ENCODE measurements at regions not wholly inside any gene's neighbourhood (a gene's known extent, or its start where the extent isn't known, plus 50 kb on each side); places are given as distances from the start of the nearest gene placed in this dataset.
A peak's percentile ranks its signal among the peaks of the same experiment; 100 is the strongest.
"Not testable (repeated sequence)": the region's sequence is repeated elsewhere in the genome, so short reads cannot be mapped to it uniquely, and the experiment has no call there.

DNA sequence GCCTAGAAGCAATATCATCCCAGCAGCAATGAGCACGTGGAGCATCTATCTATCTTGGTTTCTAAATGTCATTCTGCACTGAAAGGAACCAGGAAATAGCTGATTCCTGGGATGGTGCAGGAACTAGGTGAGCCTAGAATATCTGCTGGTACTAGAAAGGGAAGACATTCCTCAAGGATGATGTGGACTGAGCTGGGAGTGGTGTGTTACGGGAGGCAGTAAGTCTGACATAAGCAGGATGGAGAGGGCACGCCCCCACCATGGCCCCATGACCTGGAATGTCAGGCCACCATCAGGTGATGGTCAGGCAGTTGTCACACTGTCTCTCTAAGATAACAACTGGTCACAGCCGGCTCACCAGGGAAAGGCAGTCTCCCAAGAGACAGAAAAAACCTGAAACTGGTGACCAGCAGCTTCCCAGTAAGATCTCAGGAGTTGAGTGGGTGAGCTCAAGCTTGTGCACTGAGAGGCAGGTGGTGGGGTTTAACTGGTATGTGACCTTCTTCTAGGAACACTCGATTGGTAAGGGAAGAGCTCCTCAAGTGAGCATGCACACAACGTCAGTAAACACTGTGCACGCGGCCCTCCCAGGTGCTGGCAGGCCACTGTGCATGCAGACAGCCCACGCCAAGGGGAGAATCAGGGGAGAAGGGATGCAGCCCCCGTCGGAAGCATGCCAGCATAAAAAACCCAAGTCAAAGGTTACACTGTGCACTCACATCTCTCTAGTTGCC, 148.7 kb downstream of the ADSS2 start:
- no peak for DNase-seq

- no peak for DNase-seq
Observed at GRCh38 chr1:244303610-244303969, 148.1 kb downstream of the ADSS2 start.

DNA sequence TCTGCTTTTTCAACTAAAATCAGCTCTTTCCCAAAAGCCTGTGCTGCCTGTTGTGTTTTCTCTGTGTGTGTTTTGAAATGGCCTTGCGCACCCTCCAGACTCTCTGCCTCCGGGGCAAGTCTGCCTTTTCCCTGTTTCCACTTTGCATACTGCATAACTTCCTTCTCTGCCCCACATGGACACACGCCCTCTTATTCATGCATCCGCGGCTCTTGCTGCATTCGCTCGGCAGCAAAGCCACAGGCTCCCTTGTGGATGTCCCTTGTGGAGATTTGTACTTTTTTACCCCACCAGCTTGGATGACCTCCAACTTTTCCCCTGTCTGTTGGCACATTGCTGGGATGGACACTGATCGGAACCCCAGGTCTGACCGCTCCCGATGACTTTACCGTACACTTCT, 147.6 kb downstream of the ADSS2 start:
- no peak for DNase-seq

- DNase-seq = no peak
Observed at GRCh38 chr1:244304656-244305055, 147.1 kb downstream of the ADSS2 start.

- no peak for DNase-seq
Observed at GRCh38 chr1:244305776-244306341, 145.8 kb downstream of the ADSS2 start.

DNA sequence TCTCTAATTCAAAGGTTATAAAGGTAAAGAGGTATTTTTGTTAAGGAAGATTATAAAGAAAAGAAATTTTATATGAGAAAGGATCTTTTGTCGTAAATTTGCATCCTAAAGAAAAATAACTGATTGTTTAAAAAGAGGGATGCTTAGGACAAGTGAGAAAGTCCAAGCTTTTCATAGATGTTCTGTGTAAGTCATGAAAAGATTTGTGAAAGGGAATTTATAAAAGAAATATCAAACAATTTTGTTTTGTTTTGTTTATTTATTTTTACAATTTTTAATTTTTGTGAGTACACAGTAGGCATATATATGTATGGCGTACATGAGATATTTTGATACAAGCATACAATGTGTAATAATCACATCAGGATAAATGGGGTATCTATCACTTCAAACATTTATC, 145.2 kb downstream of the ADSS2 start:
- no peak for DNase-seq

DNA sequence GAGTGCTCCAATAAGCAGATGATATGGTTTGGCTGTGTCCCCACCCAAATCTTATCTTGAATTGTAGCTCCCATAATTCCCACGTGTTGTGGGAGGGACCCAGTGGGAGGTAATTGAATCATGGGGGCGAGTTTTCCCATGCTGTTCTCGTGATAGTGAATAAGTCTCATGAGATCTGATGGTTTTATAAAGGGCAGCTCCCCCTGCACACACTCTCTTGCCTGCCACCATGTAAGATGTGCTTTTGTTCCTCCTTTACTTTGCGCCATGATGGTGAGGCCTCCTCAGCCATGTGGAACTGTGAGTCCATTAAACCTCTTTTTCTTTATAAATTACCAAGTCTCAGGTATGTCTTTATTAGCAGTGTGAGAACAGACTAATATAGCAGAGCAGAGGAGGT, 142.5 kb downstream of the ADSS2 start:
- DNase-seq = not testable (repeated sequence)

- DNase-seq = no peak
Observed at GRCh38 chr1:244311784-244312532, 139.8 kb downstream of the ADSS2 start.

DNA sequence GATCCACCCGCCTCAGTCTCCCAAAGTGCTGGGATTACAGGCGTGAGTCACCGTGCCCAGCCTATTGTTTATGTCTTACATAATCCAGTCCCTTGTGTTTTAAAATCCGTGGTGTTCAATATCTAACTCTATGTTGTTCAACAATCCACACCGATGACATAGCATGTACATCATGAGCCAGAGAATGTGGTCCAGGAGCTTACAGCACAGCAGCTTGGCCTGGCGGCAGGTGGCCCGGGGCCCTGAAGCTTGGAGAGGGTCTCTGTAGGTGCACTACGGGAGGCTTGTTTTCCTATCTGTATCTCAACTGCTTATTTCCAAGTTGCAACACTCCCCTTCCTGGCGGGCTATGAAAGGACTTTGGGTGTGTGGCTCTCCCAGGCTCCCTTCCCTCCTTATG, 138.4 kb downstream of the ADSS2 start:
- DNase-seq = no peak

DNA sequence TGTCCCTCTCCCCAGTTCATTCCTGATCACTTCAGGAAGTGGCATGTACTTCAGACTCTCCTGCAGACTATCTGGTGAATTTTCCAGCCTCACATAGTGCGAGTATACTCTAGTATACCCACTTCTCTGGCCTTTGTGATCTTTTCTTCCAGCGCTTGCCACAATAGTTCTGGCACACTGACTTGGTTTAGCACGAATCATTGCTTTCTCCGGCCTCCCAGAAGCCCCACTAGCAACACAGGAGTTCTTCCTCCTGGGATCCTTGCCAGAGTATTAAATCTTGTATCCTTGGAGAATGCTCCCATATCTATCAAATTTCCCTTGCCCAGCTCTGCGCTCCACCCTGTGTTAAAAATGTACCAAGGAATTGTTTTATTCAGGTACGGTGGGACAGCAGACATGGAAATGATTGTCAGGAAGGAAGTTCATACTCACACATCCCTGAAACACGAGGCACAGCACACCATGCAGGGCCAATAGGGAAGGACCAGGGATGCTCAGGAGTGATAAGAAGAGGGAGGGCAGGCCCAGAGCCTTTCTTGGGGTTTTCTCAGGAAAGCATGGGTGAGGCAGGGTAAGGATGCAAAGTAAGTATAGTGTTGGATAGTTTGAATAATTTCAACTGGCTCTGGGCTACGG, 136.7 kb downstream of the ADSS2 start:
- no peak for DNase-seq

DNA sequence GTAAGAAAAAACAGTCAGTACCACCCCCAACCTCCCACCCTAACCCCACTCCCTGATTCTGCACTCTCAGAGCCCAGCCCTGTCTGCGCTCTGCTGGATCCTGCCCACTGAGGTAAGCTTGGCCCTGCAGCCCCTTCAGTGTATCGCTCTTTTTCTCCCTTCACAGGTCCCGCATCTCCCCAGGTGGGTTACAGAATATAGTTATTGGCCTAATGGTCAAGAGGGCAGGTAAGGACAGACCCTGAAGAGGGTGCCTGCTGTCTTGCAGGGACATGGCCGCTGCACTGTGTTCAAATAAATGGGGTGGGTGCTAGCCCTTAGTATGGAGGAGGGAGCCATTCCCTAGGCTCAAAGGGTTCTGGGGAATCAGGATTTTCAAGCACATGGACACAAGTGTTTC, 135.7 kb downstream of the ADSS2 start:
- DNase-seq = no peak

DNA sequence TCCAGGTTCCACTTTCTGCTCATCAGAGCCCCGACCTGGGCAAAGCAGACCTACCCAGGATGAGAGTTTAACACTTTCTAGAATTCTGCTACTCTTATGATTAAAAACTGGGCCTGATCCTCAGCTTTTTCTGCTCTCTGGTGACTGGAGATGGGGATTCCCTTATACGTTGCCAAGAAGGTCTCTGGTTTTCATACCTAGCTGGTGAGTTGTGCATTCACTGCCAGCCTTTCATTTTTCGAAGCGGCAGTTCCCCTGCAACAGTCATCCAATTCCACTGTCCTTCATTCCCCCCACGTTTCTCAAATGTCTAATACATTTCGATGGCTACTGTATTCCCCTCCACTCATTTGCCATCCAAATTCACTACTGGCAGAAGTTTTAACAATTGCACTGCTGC, 135.3 kb downstream of the ADSS2 start:
- DNase-seq = no peak

DNA sequence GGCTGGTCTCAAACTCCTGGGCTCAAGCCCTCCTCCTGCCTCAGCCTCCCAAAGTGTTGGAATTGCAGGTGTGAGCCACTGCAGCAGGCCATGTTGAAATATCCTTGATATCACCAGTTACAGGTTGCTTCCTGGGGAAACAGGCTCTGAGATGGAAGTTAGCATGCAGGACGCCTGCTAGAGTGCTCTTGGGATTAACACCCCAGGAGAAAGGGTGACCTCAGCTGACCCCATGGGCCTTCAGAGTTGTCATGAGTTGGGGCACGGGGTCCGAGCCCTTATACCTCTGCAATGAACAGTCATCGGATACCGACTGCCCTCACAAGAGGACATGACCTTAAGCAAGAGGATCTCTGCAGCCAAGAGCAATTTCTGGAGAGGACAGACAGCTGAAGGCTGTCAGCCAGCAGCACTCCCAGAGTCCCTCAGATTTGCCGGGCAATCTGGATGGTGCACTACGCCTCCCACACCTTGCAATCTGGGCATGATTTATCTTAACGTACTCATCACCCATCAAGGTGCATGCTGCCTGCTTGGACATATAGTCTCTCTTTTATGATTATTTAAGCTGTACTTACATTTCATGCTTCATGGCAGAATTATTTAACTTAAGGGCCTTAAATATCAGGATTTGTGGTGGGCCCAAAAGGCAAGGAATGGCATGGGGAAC, 134.6 kb downstream of the ADSS2 start:
- no peak for DNase-seq

DNA sequence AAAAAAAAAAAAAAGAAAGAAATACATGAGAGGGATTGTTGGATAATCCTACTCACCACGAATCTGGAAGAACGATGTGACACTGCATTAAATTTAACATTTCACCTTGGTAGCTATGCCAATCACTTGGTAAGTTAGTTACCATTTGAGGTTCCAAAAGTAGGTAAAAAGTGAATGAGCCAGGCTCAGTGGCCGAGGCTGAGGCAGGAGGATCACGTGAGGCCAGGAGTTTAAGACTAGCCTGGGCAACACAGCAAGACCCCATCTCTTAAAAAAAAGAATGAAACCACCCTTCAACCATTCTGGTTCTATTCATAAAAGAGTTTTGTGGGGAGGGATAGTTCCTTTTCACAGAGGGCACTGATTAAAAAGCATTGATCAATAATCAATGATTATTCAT, 133.6 kb downstream of the ADSS2 start:
- DNase-seq = no peak

GRCh38 chr1:244318512-244318911, 133.2 kb downstream of the ADSS2 start:
- no peak for DNase-seq

DNA sequence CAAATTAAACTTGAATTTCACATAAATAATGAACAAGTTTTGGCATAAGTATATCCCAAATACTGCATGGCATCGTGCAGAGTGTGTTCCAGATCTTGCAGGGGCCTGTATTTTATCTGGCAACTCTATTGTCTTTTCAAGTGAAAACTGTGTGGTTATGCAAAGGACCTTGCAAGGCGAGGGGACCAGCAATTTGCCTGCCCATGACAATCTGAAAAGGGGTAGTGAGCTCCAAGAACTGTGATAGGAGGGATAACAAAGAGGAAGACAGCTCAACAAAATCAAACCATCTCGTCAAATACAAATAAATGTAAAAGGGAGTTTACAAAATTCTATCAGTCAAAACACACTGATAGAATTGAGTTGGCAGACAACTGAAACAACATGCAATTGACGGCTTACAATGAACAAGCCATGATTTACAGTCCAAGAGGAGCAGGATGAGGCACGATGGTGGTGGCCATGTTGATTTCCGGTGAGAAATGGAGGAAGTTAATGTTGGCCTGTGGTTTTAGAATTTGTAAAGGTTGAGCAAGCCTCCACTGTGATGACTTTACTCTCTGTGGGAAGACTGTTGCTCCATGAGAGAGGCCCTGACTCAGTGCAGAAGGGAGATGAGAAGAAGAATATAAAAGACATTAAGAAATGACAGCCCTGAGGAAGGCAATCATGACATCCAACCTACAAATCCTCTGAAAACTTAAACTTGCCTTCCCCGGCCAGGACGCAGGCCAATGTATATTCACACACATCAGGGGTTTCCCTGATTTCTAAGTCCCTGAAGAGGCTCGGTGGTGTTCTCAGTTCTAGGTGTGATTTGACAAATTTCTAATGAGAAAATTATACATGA, 132.2 kb downstream of the ADSS2 start:
- peak; percentile 97 for DNase-seq

DNA sequence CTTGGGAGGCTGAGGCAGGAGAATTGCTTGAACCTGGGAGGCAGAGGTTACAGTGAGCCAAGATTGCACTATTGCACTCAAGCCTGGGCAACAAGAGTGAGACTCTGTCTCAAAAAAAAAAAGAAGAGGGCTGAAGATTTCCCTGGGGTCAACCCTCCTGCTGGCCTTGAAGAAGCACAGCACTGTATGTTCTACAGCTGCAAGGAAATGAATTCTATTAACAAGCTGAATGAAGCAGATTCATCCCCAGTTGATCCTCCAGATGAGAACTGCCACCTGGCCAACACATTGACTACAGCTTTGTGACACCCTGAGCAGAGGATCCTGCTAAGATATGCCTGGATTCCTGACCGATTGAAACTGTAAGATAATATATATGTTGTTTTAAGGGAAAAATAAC, 129.5 kb downstream of the ADSS2 start:
- DNase-seq = no peak

GRCh38 chr1:244322791-244323521, 128.8 kb downstream of the ADSS2 start:
- peak; percentile 43 to 44 for DNase-seq

DNA sequence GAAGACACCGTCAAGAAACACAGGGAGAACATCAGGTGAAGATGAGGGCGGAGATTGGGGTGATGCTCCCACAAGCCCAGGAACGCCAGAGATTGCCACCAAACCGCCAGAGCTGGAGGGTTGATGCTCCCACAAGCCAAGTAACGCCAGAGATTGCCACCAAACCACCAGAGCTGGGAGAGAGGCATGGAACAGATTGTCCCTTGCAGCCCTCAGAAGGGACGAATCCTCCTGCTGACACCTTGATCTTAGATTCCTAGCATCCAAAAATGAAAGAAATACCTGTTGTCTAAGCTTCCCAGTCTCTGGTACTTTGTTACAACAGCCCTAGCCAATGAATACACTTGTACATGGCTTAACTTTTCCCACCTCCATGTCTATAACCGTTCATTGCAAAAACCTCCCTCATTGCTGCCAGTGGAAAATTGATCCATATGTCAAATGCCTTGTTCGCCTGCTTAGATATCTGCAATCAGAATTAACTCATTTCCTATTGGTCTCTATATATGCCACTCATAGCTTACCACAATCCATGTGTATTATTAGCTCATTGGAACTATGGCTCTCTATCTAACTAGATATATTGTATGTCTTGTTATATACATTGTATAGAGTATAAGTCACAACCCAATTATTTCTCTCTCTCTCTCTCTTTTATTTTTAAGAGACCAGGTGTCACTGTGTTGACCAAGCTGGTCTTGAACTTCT, 127.4 kb downstream of the ADSS2 start:
- no peak for DNase-seq

GRCh38 chr1:244325056-244325758, 126.5 kb downstream of the ADSS2 start:
- peak; percentile 56 to 70 for DNase-seq

Data from AML-193 (cell line).